Fibroblast of peridontal ligament (primary cell): ENCODE measurements at regions not wholly inside any gene's neighbourhood (a gene's known extent, or its start where the extent isn't known, plus 50 kb on each side); places are given as distances from the start of the nearest gene placed in this dataset.

ENCODE experiments used
- DNase-seq: peaks from one replicate; pipeline ENCODE4 v3.0.0-alpha.2; 2010; ENCODE audit errors: extremely low read depth

- DNase-seq = no peak
Observed at GRCh38 chr1:186736971-186737685, 56.9 kb upstream of the PTGS2 start.

GRCh38 chr1:186735463-186735862 lies 55.2 kb upstream of the PTGS2 start:
- peak; percentile 16 for DNase-seq

DNA sequence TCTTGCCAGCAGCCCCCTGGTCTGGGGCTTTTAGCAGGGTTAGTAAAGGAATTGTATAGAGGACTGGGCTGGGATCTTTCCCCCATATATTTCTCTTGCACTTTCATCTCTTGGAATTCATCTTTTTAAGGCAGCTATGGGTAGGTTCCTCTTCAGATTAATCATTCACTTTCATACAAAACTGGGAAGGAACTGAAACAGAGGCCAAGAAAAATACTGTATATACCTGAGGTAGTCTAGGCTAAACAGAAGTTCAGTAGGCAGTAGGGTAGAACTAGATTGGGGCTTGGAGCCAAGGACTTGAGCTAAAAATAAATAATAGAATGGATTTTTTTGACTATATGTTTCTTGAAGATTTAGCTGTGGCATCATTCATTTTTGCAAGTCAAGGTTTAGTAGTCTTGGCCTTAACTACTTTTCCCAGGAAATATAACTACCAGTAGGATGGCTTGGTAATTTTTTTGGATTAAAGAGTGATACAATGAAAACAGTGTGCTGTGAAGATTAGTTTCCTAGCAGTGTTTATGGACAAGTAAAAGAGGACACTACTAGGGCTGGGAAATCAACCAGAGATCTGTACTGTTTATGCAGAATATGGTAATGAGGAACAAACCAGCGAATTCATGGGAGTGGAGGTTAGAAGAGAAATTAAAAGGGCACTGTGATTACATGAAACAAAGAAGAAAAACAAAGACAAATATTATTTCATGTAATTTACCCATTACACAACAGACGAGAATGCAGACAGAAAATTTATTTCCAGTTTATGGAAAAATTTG lies 50.9 kb upstream of the PTGS2 start:
- DNase-seq = no peak
